ENCODE measurements at regions not wholly inside any gene's neighbourhood (a gene's known extent, or its start where the extent isn't known, plus 50 kb on each side); places are given as distances from the start of the nearest gene placed in this dataset.

DNA sequence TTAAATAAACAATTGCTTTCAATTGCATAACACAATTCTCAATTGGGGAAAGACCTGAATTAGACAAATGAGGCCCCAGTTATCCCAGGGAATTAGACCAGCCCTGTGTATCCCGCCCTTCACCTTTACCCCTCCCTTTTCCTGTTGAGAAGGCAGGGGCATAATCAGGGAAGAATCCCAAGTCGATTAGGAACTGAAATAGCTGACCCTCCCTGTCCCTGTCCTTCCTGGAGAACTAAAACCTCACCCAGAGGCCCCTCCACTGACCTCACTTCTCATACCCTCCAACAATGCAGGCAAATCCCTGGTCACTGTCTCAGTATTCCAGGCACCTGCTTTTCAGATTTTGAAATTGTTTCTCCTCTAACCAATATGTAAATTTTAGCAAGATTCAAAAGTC is 165.4 kb upstream of the CDH11 start:
- intact Hi-C loops (cut with DNase I), result no loop called here
- Histone ChIP-seq H3K4me3 (no peak overlapping the region), H3K9me3 (no peaks in the 10 kb centered on the region), H3K27me3 (no peaks in the 10 kb centered on the region), H3K27ac (no peak overlapping the region), H3K36me3 (no peaks in the 10 kb centered on the region), H3K4me1 (peaks cover 0 to 20% (median 12%) of the 10 kb centered on the region in 4 donors)
- no peak for TF ChIP-seq POLR2AphosphoS5 (IDR thresholded peaks at IDR 0.05)
- TF ChIP-seq EP300 (IDR thresholded peaks at IDR 0.05), result no peak
- TF ChIP-seq POLR2A (IDR thresholded peaks at IDR 0.05), result no peak
- TF ChIP-seq, protein P1, sequence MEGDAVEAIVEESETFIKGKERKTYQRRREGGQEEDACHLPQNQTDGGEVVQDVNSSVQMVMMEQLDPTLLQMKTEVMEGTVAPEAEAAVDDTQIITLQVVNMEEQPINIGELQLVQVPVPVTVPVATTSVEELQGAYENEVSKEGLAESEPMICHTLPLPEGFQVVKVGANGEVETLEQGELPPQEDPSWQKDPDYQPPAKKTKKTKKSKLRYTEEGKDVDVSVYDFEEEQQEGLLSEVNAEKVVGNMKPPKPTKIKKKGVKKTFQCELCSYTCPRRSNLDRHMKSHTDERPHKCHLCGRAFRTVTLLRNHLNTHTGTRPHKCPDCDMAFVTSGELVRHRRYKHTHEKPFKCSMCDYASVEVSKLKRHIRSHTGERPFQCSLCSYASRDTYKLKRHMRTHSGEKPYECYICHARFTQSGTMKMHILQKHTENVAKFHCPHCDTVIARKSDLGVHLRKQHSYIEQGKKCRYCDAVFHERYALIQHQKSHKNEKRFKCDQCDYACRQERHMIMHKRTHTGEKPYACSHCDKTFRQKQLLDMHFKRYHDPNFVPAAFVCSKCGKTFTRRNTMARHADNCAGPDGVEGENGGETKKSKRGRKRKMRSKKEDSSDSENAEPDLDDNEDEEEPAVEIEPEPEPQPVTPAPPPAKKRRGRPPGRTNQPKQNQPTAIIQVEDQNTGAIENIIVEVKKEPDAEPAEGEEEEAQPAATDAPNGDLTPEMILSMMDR (IDR thresholded peaks at IDR 0.05), result no peak
- no peak for DNase-seq
- WGBS, 2 donors, result 30 to 31% methylated on average over 2 of the region's 2 CpGs

DNA sequence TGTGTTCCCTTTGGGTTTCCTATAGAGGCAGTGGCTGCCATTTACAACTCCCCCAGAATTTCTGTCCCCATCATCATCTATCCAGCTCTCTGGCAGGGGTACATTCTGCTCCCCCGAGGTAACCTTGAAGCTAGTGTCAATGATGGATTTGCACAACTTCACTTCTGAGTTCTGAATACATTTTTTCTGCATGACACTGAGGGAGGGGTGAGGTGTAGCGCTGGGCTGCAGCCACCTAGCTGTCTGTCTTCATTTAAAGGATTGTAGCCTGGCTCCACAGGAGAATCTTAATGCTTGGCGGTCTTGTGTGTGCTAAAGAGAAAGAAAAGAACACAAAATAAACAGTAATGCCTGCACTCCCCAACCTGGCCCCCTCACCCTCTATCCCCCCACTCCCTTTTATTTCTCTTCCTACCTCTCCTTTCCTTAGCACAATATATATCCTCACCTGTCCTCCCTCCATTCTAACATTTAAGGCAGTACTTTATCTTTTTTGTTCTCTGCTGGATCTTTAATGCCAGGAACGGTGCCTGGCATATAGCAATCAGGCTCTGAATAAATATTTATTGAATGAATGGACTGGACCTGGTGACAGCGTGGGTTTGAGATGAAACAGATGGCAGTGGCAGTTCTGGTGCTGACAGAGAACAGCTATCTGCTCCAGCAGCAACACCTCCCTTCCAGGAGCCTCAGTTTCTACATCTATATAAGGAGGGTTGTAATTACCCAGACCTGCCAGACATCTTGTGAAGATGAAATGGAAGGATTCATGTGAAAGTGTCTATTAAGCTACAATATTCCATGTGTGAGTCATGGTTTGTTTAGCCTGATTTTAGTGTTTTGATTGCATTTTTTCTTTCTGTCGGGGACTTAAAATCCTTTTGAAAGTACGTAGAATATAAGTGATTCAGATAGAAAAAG is 163.5 kb upstream of the CDH11 start:
- TF ChIP-seq, protein P1 (IDR thresholded peaks at IDR 0.05), result no peak
- TF ChIP-seq POLR2AphosphoS5 (IDR thresholded peaks at IDR 0.05) (peak in 3 of 4 donors; percentile 45 to 70 (median 64)), EP300 (IDR thresholded peaks at IDR 0.05) (no peak)
- no peak overlapping the region for H3K4me3 ChIP-seq
- H3K36me3 ChIP-seq, result no peaks in the 10 kb centered on the region
- DNase-seq, result no peak
- intact Hi-C loops (cut with DNase I), result no loop called here
- H3K4me1 ChIP-seq, result peaks cover 0 to 24% (median 12%) of the 10 kb centered on the region in 4 donors
- no peaks in the 10 kb centered on the region for H3K9me3 ChIP-seq
- H3K27me3 ChIP-seq, result no peaks in the 10 kb centered on the region
- H3K27ac ChIP-seq, result no peak overlapping the region
- WGBS, 2 donors, result 44 to 57% methylated on average over 7 of the region's 7 CpGs

DNA sequence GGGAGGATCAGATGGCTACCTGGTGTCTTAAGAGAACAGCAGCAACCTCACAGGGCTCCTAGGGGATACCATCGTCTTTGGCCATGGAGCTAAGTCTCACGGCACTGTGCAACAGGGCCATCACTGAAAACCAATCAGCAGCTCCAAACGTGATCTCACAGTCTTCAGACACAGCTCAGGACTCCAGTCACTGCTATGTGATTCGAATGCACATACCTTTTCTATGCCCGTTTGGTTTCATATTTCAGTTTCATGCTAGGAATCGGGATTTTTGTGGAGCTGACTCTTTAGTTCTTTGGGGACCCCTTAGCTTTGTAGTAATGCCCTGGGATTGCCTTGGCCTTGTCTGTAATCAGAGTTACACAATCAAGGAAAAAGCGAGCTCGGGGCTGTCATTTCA is 162.8 kb upstream of the CDH11 start:
- H3K9me3 ChIP-seq, result no peaks in the 10 kb centered on the region
- H3K4me1 ChIP-seq, result peaks cover 0 to 24% (median 12%) of the 10 kb centered on the region in 4 donors
- H3K4me3 ChIP-seq, result no peak overlapping the region
- WGBS, 2 donors, result 55 to 73% methylated on average over 8 of the region's 8 CpGs
- no peaks in the 10 kb centered on the region for H3K36me3 ChIP-seq
- no peaks in the 10 kb centered on the region for H3K27me3 ChIP-seq
- no peak for DNase-seq
- H3K27ac ChIP-seq, result no peak overlapping the region
- intact Hi-C loops (cut with DNase I), result no loop called here
- TF ChIP-seq, protein P1 (IDR thresholded peaks at IDR 0.05), result no peak
- no peak for TF ChIP-seq EP300 (IDR thresholded peaks at IDR 0.05)
- TF ChIP-seq POLR2AphosphoS5 (IDR thresholded peaks at IDR 0.05), result no peak
- no peak for TF ChIP-seq POLR2A (IDR thresholded peaks at IDR 0.05)

DNA sequence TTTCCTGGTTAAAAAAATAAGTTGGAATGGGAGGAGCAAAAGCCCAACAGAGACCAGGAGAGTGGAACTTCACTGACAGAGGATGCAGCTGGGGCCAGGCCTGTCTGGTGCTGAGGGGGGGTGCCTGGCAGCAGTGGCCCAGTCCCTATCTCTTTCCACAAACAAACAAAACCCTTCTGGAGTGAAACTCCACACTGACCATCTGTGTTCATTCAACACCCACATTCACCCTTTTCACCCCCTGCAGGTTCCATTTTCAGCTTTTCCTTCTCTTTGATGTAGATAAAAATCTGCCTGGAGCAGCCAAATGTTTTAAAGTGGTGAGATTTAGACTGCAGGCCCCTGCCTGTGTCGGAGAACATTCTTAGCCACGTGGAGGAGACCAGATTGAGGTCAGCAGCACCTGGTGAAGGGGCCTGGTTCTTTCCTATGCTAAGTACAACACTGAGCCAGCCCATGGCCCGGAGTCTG is 161.4 kb upstream of the CDH11 start:
- WGBS, 2 donors, result 44 to 48% methylated on average over 3 of the region's 3 CpGs
- Histone ChIP-seq H3K36me3 (no peaks in the 10 kb centered on the region), H3K9me3 (no peaks in the 10 kb centered on the region), H3K4me3 (no peak overlapping the region), H3K27me3 (no peaks in the 10 kb centered on the region), H3K4me1 (peaks cover 0 to 24% (median 12%) of the 10 kb centered on the region in 4 donors), H3K27ac (no peak overlapping the region)
- intact Hi-C loops (cut with DNase I), result no loop called here
- no peak for DNase-seq
- TF ChIP-seq EP300 (IDR thresholded peaks at IDR 0.05) (no peak), POLR2AphosphoS5 (IDR thresholded peaks at IDR 0.05) (no peak), POLR2A (IDR thresholded peaks at IDR 0.05) (no peak)
- TF ChIP-seq, protein P1 (IDR thresholded peaks at IDR 0.05), result no peak
